ENCODE measurements at regions not wholly inside any gene's neighbourhood (a gene's known extent, or its start where the extent isn't known, plus 50 kb on each side); places are given as distances from the start of the nearest gene placed in this dataset.

DNA sequence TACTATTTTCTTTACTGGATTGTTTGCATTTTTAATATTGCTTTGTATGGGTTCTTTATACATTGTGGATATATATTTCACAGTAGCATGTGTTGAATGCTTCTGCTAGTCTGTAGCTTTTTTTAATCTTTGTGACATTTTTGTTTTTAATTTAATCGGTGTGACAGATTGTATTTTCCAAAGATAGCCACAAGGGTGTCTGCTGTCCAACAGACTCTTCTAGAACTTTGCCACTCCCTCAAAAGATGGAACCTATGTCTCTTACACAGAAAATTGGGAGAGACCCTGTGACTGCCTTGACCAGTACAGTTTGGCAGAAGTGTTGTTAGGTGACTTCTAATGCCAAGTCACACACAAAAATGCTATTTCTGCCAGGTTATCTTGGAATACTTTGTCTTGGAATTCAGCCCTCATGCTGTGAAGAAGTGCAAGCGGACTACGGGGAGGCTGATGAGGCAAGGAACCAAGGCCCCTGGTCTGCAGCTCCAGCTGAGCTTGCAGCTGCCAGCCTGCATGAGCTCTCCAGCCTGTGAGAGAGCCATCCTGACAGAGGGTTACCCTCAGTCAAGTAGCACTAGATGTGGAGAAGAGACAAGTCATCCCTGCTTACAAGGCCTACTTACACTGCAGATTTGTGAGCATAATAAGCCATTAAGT is 110.8 kb downstream of the TDRD15 start:
- TF ChIP-seq, protein P1, sequence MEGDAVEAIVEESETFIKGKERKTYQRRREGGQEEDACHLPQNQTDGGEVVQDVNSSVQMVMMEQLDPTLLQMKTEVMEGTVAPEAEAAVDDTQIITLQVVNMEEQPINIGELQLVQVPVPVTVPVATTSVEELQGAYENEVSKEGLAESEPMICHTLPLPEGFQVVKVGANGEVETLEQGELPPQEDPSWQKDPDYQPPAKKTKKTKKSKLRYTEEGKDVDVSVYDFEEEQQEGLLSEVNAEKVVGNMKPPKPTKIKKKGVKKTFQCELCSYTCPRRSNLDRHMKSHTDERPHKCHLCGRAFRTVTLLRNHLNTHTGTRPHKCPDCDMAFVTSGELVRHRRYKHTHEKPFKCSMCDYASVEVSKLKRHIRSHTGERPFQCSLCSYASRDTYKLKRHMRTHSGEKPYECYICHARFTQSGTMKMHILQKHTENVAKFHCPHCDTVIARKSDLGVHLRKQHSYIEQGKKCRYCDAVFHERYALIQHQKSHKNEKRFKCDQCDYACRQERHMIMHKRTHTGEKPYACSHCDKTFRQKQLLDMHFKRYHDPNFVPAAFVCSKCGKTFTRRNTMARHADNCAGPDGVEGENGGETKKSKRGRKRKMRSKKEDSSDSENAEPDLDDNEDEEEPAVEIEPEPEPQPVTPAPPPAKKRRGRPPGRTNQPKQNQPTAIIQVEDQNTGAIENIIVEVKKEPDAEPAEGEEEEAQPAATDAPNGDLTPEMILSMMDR (IDR thresholded peaks at IDR 0.05; ENCODE audit: low read depth, low read length) = no peak
- no peak for TF ChIP-seq EZH2phosphoT487 (IDR thresholded peaks at IDR 0.05; ENCODE audit: low read depth)
